ENCODE measurements at regions not wholly inside any gene's neighbourhood (a gene's known extent, or its start where the extent isn't known, plus 50 kb on each side); places are given as distances from the start of the nearest gene placed in this dataset.

- TF ChIP-seq CTCF (IDR thresholded peaks at IDR 0.05; ENCODE audit: poor library complexity) (no peak), EZH2 (IDR thresholded peaks at IDR 0.05; ENCODE audit: borderline replicate concordance) (no peak)
Observed at GRCh38 chr4:43846111-43846587, 602.5 kb downstream of the KCTD8 start.
